Hepatocyte (in vitro differentiated cells): ENCODE measurements at regions not wholly inside any gene's neighbourhood (a gene's known extent, or its start where the extent isn't known, plus 50 kb on each side); places are given as distances from the start of the nearest gene placed in this dataset.

Experiments
- DNase-seq: peaks from one replicate; pipeline ENCODE4 v3.0.0-alpha.2; 2016; ENCODE audit warnings: low spot score
- H2AFZ ChIP-seq: fragments of 200-600 bp; sonication (generic); 2 replicates; pipeline ENCODE4 v1.6.0; 2016; ENCODE audit warnings: antibody characterized with exemption, mild to moderate bottlenecking
- H3K27ac ChIP-seq: fragments of 200-600 bp; sonication (generic); 2 replicates; pipeline ENCODE4 v1.5.1; 2016; ENCODE audit warnings: mild to moderate bottlenecking
- H3K27me3 ChIP-seq: fragments of 200-600 bp; sonication (generic); 2 replicates; pipeline ENCODE4 v1.6.1; 2016
- H3K36me3 ChIP-seq: fragments of 200-600 bp; sonication (generic); replicated peaks from 2 replicates; pipeline ENCODE4 v1.5.1; 2016; ENCODE audit warnings: low read depth; ENCODE audit not compliant: insufficient read depth
- H3K4me1 ChIP-seq: fragments of 200-600 bp; sonication (generic); 2 replicates; pipeline ENCODE4 v1.5.1; 2016; ENCODE audit warnings: mild to moderate bottlenecking, moderate library complexity; ENCODE audit not compliant: insufficient read depth
- H3K4me2 ChIP-seq: fragments of 200-600 bp; sonication (generic); 2 replicates; pipeline ENCODE4 v1.6.0; 2016
- H3K4me3 ChIP-seq: fragments of 200-600 bp; sonication (generic); 2 replicates; pipeline ENCODE4 v1.5.1; 2016; ENCODE audit warnings: mild to moderate bottlenecking
- H3K79me2 ChIP-seq: fragments of 200-600 bp; sonication (generic); 2 replicates; pipeline ENCODE4 v1.6.0; 2017; ENCODE audit warnings: mild to moderate bottlenecking
- H3K9me2 ChIP-seq: fragments of 200-600 bp; sonication (generic); replicated peaks from 2 replicates; pipeline ENCODE4 v1.6.0; 2017; ENCODE audit warnings: mild to moderate bottlenecking; ENCODE audit not compliant: insufficient read depth
- H3K9me3 ChIP-seq: fragments of 200-600 bp; sonication (generic); 2 replicates; pipeline ENCODE4 v1.5.1; 2016; ENCODE audit warnings: low read depth, mild to moderate bottlenecking
- H4K20me1 ChIP-seq: fragments of 200-600 bp; sonication (generic); 2 replicates; pipeline ENCODE4 v1.6.0; 2016; ENCODE audit warnings: mild to moderate bottlenecking; ENCODE audit not compliant: insufficient read depth, poor library complexity, severe bottlenecking
- EZH2 ChIP-seq: fragments of 200-600 bp; sonication (generic); IDR thresholded peaks from 2 replicates; pipeline ENCODE4 v1.6.1; 2016; ENCODE audit warnings: antibody characterized with exemption, mild to moderate bottlenecking, borderline replicate concordance
- EZH2phosphoT487 ChIP-seq: fragments of 200-600 bp; sonication (generic); IDR thresholded peaks from one replicate; pipeline ENCODE4 v1.6.1; 2018; ENCODE audit warnings: antibody characterized with exemption, mild to moderate bottlenecking, low read depth, moderate library complexity; ENCODE audit not compliant: unreplicated experiment, severe bottlenecking
- WGBS: methylation state at CpG from one replicate; pipeline ENCODE4 v1.1.6; 2016; ENCODE audit warnings: low lambda C conversion rate; ENCODE audit errors: missing lambda C conversion rate; 5-methylcytosine and 5-hydroxymethylcytosine counted together
- TF ChIP-seq, protein P1 (sequence below): fragments of 200-600 bp; sonication (generic); IDR thresholded peaks from 2 replicates; pipeline ENCODE4 v1.5.1; 2016; ENCODE audit warnings: antibody characterized with exemption, mild to moderate bottlenecking; ENCODE audit not compliant: poor library complexity

GRCh38 chr2:7984693-7985353, 697.0 kb upstream of the ID2 start:
- Histone ChIP-seq H3K4me1 (no peaks in the 10 kb centered on the region), H3K27ac (no peak overlapping the region), H3K79me2 (no peaks in the 10 kb centered on the region), H3K9me3 (peaks cover 6% of the 10 kb centered on the region), H4K20me1 (no peaks in the 10 kb centered on the region), H3K4me2 (no peak overlapping the region), H2AFZ (no peak overlapping the region), H3K9me2 (no peaks in the 10 kb centered on the region), H3K36me3 (no peaks in the 10 kb centered on the region), H3K4me3 (no peak overlapping the region), H3K27me3 (no peaks in the 10 kb centered on the region)
- TF ChIP-seq EZH2phosphoT487 (no peak), EZH2 (no peak)
- TF ChIP-seq, protein P1, sequence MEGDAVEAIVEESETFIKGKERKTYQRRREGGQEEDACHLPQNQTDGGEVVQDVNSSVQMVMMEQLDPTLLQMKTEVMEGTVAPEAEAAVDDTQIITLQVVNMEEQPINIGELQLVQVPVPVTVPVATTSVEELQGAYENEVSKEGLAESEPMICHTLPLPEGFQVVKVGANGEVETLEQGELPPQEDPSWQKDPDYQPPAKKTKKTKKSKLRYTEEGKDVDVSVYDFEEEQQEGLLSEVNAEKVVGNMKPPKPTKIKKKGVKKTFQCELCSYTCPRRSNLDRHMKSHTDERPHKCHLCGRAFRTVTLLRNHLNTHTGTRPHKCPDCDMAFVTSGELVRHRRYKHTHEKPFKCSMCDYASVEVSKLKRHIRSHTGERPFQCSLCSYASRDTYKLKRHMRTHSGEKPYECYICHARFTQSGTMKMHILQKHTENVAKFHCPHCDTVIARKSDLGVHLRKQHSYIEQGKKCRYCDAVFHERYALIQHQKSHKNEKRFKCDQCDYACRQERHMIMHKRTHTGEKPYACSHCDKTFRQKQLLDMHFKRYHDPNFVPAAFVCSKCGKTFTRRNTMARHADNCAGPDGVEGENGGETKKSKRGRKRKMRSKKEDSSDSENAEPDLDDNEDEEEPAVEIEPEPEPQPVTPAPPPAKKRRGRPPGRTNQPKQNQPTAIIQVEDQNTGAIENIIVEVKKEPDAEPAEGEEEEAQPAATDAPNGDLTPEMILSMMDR, result no peak
- 92% methylated on average over 9 of the region's 9 CpGs for WGBS
- DNase-seq, result no peak

- Histone ChIP-seq H3K4me1 (no peaks in the 10 kb centered on the region), H3K9me2 (no peaks in the 10 kb centered on the region), H3K4me2 (no peak overlapping the region), H3K36me3 (no peaks in the 10 kb centered on the region), H3K4me3 (no peak overlapping the region), H3K27ac (no peak overlapping the region), H4K20me1 (no peaks in the 10 kb centered on the region), H3K79me2 (no peaks in the 10 kb centered on the region), H2AFZ (no peak overlapping the region), H3K9me3 (peaks cover 6% of the 10 kb centered on the region), H3K27me3 (no peaks in the 10 kb centered on the region)
- DNase-seq, result no peak
- WGBS, result 98% methylated on average over 3 of the region's 3 CpGs
- TF ChIP-seq EZH2phosphoT487, result no peak
- TF ChIP-seq, protein P1, result no peak
Measured at GRCh38 chr2:7986431-7986830, 695.4 kb upstream of the ID2 start.

DNA sequence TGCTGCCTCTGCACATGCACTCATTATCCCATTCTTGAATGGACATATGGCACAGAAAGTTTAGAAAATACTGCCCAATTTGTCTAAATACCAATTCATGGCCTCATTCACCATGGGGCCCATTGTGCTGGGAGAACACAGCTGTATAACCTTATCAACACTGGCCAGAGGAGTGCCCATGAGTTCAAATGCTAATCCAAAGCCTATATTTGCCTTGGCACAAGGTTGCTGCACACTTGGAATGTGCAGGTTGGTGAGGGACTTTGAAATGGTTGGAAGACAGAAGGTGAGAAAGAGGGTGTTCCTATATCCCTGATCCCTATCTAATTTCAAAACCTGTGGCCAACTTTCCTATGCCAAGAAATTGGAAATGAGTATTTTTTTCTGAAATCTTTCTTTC, 693.9 kb upstream of the ID2 start:
- no peak overlapping the region for H3K27ac ChIP-seq
- H3K79me2 ChIP-seq, result no peaks in the 10 kb centered on the region
- H3K27me3 ChIP-seq, result no peaks in the 10 kb centered on the region
- no peaks in the 10 kb centered on the region for H4K20me1 ChIP-seq
- H3K4me3 ChIP-seq, result no peak overlapping the region
- H3K4me2 ChIP-seq, result no peak overlapping the region
- no peaks in the 10 kb centered on the region for H3K9me2 ChIP-seq
- no peaks in the 10 kb centered on the region for H3K4me1 ChIP-seq
- TF ChIP-seq, protein P1, result no peak
- no peak for TF ChIP-seq EZH2
- TF ChIP-seq EZH2phosphoT487, result no peak
- H3K9me3 ChIP-seq, result no peaks in the 10 kb centered on the region
- H3K36me3 ChIP-seq, result no peaks in the 10 kb centered on the region
- DNase-seq, result no peak
- H2AFZ ChIP-seq, result no peak overlapping the region

DNA sequence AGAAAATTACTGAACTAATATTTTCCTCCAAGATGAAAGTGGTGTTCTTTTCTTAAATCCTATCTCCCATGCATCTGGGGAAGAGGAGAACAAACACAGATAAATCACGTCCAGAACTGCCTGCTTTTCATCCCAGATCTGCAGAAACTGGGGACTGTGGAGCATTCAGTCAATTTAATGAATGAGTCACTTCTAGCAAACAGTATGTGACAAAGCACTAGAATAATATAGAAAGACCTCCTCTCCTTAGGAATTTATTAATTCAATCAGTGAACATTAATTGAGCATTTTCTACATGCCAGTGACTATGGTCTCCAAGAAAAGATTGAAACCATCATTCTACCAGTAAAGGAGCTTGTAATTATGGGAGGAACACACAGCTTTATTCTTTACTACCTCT, 693.4 kb upstream of the ID2 start:
- Histone ChIP-seq H3K4me3 (no peak overlapping the region), H3K9me3 (no peaks in the 10 kb centered on the region), H3K9me2 (no peaks in the 10 kb centered on the region), H3K27me3 (no peaks in the 10 kb centered on the region), H3K36me3 (no peaks in the 10 kb centered on the region), H3K27ac (no peak overlapping the region), H3K79me2 (no peaks in the 10 kb centered on the region), H3K4me1 (no peaks in the 10 kb centered on the region), H2AFZ (no peak overlapping the region), H4K20me1 (no peaks in the 10 kb centered on the region), H3K4me2 (no peak overlapping the region)
- WGBS, result 33% methylated on average over 1 of the region's 1 CpG
- no peak for TF ChIP-seq EZH2
- TF ChIP-seq EZH2phosphoT487, result no peak
- TF ChIP-seq, protein P1, result no peak
- DNase-seq, result no peak
